Mesenchymal stem cell (in vitro differentiated cells and primary cell): ENCODE measurements at regions not wholly inside any gene's neighbourhood (a gene's known extent, or its start where the extent isn't known, plus 50 kb on each side); places are given as distances from the start of the nearest gene placed in this dataset.

Experiments
- DNase-seq: peaks from one replicate; pipeline ENCODE4 v3.0.0-alpha.2; 2013
- H2AFZ ChIP-seq: one replicate; pipeline ENCODE4 v1.6.1; 2013; ENCODE audit warnings: low read depth, mild to moderate bottlenecking, control low read depth, inconsistent platforms, low read length, moderate library complexity
- H2AK5ac ChIP-seq: 2 replicates; pipeline ENCODE4 v1.6.1; 2013; ENCODE audit warnings: low read length, moderate library complexity, mild to moderate bottlenecking, inconsistent platforms; ENCODE audit not compliant: severe bottlenecking
- H2BK120ac ChIP-seq: one replicate; pipeline ENCODE4 v1.6.1; 2013; ENCODE audit warnings: low read depth, mild to moderate bottlenecking, inconsistent platforms, low read length, moderate library complexity
- H2BK12ac ChIP-seq, 2 experiments: one replicate each; pipeline ENCODE4 v1.6.1; 2013; ENCODE audit warnings: inconsistent platforms in 2 of 2, low read length in 2 of 2, mild to moderate bottlenecking in 2 of 2, moderate library complexity in 2 of 2, control low read depth in 1 of 2
- H2BK15ac ChIP-seq: one replicate; pipeline ENCODE4 v1.6.1; 2013; ENCODE audit warnings: mild to moderate bottlenecking, low read depth, inconsistent platforms; ENCODE audit not compliant: poor library complexity, severe bottlenecking
- H2BK5ac ChIP-seq: 2 replicates; pipeline ENCODE4 v1.6.1; 2013; ENCODE audit warnings: low read depth, mild to moderate bottlenecking, low read length, control low read depth, inconsistent platforms; ENCODE audit not compliant: poor library complexity, severe bottlenecking
- H3K14ac ChIP-seq, 2 experiments: one replicate each; pipeline ENCODE4 v1.6.1; 2013; ENCODE audit warnings: inconsistent platforms in 2 of 2, low read length in 2 of 2, control low read depth in 1 of 2, mild to moderate bottlenecking in 1 of 2, moderate library complexity in 1 of 2
- H3K18ac ChIP-seq, 2 experiments: one replicate each; pipeline ENCODE4 v1.6.1; 2013; ENCODE audit warnings: inconsistent platforms in 2 of 2, low read length in 2 of 2, control low read depth in 1 of 2, low read depth in 1 of 2, mild to moderate bottlenecking in 1 of 2
- H3K23ac ChIP-seq, 2 experiments: one replicate each; pipeline ENCODE4 v1.6.1; 2013; ENCODE audit warnings: inconsistent platforms in 2 of 2, low read length in 2 of 2, mild to moderate bottlenecking in 2 of 2, moderate library complexity in 2 of 2, control low read depth in 1 of 2
- H3K27ac ChIP-seq: 2 replicates; pipeline ENCODE4 v1.5.1; 2013; ENCODE audit warnings: mild to moderate bottlenecking, moderate library complexity, low read length, control low read depth, inconsistent platforms; ENCODE audit not compliant: poor library complexity, severe bottlenecking
- H3K27me3 ChIP-seq, 2 experiments: 2 replicates each; pipeline versions ENCODE4 v1.6.1 to v1.7.0; 2013; ENCODE audit warnings: low read length in 2 of 2, mild to moderate bottlenecking in 2 of 2, moderate library complexity in 2 of 2, control low read depth in 1 of 2, inconsistent platforms in 1 of 2; ENCODE audit not compliant: control insufficient read depth in 1 of 2, insufficient read depth in 1 of 2
- H3K36me3 ChIP-seq, 2 experiments: 2 replicates each; pipeline versions ENCODE4 v1.6.1 to v1.7.0; 2013; ENCODE audit warnings: low read length in 2 of 2, control low read depth in 1 of 2, inconsistent platforms in 1 of 2, low read depth in 1 of 2, mild to moderate bottlenecking in 1 of 2; ENCODE audit not compliant: insufficient read depth in 2 of 2, control insufficient read depth in 1 of 2
- H3K4ac ChIP-seq, 2 experiments: one replicate each; pipeline ENCODE4 v1.6.1; 2013; ENCODE audit warnings: inconsistent platforms in 2 of 2, low read length in 2 of 2, mild to moderate bottlenecking in 2 of 2, moderate library complexity in 2 of 2, control low read depth in 1 of 2, low read depth in 1 of 2
- H3K4me1 ChIP-seq: 2 replicates; pipeline ENCODE4 v1.6.1; 2013; ENCODE audit warnings: low read depth, low read length, control low read depth; ENCODE audit not compliant: control insufficient read depth, insufficient read depth
- H3K4me2 ChIP-seq: 2 replicates; pipeline ENCODE4 v1.6.1; 2013; ENCODE audit warnings: low read length, mild to moderate bottlenecking, inconsistent platforms; ENCODE audit not compliant: poor library complexity, severe bottlenecking
- H3K4me3 ChIP-seq, 2 experiments: 2 replicates each; pipeline versions ENCODE4 v1.5.1 to v1.7.0; 2013; ENCODE audit warnings: low read length in 2 of 2, mild to moderate bottlenecking in 2 of 2, control low read depth in 1 of 2, low read depth in 1 of 2; ENCODE audit not compliant: insufficient read depth in 1 of 2
- H3K79me1 ChIP-seq: replicated peaks from 2 replicates; pipeline ENCODE4 v1.6.1; 2013; ENCODE audit warnings: mild to moderate bottlenecking, control low read depth, low read length, inconsistent platforms; ENCODE audit not compliant: poor library complexity, severe bottlenecking
- H3K9ac ChIP-seq: 2 replicates; pipeline ENCODE4 v1.7.0; 2013; ENCODE audit warnings: mild to moderate bottlenecking, low read length, moderate library complexity
- H3K9me3 ChIP-seq: 2 replicates; pipeline ENCODE4 v1.7.0; 2013; ENCODE audit warnings: mild to moderate bottlenecking, low read length; ENCODE audit not compliant: control insufficient read depth
- H4K8ac ChIP-seq: one replicate; pipeline ENCODE4 v1.6.1; 2013; ENCODE audit warnings: inconsistent platforms, mild to moderate bottlenecking, low read length, moderate library complexity
- H4K91ac ChIP-seq: one replicate; pipeline ENCODE4 v1.6.1; 2013; ENCODE audit warnings: mild to moderate bottlenecking, low read length, inconsistent platforms
- WGBS: methylation state at CpG from one replicate; pipeline ENCODE4 v1.1.7; 2013; ENCODE audit warnings: mixed read lengths; 5-methylcytosine and 5-hydroxymethylcytosine counted together

DNA sequence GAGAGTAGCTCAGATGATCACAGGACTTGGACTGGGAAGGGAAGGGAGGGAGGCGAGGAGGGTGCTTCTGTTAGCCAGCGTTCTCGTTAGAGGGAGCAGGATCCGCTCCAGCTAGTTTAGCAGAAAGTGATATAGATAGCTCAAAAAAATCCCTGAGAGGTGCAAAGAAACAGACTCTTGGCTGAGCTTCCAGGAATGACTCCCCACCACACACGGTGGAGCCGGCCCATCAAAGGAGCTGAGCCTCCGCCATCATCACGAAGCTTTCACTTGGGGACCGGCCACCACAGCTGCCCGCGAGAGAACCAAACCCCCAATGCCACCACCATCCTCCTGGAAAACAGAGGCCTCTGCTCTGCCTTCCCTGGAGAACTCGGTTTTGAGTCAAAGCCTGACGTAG, 124.6 kb upstream of the BCL2L14 start:
- H3K23ac ChIP-seq, result no peak overlapping the region
- H3K4me3 ChIP-seq, result no peak overlapping the region
- no peak overlapping the region for H2BK12ac ChIP-seq
- H3K36me3 ChIP-seq, result no peaks in the 10 kb centered on the region
- H2BK120ac ChIP-seq, result no peak overlapping the region
- H2BK5ac ChIP-seq, result no peak overlapping the region
- no peak overlapping the region for H2AFZ ChIP-seq
- no peak overlapping the region for H3K4ac ChIP-seq
- no peaks in the 10 kb centered on the region for H3K79me1 ChIP-seq
- H3K18ac ChIP-seq, result no peak overlapping the region
- H2BK15ac ChIP-seq, result no peak overlapping the region
- H3K14ac ChIP-seq, result peak overlapping the region in 1 of 2 experiments; percentile 13
- peaks cover 0 to 31% of the 10 kb centered on the region in 2 experiments for H3K27me3 ChIP-seq
- no peak for DNase-seq
- H3K9ac ChIP-seq, result no peak overlapping the region
- H4K91ac ChIP-seq, result no peak overlapping the region
- H3K27ac ChIP-seq, result no peak overlapping the region
- no peak overlapping the region for H4K8ac ChIP-seq
- no peaks in the 10 kb centered on the region for H3K9me3 ChIP-seq
- H3K4me1 ChIP-seq, result no peaks in the 10 kb centered on the region
- WGBS, result 95% methylated on average over 13 of the region's 13 CpGs
- H3K4me2 ChIP-seq, result no peak overlapping the region
- no peak overlapping the region for H2AK5ac ChIP-seq

DNA sequence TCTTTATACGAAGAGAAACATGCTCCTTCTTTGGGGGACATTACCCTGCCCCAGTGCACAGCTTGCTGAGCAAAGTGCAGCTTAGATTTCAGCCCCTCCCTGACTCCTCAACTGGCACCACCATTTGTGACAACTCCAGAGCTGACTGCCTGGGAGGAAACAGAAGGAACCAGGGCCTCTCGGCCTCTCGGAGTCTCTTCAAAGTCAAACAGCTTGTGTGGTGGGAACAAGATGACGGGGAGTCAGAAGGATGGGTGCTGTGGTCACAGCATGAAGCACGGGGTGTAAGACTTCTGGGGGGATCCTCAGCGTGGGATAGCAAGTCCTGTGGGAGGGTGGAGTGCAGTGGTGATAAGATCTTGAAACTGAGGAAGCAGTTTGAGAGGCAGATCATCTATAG, 123.5 kb upstream of the BCL2L14 start:
- Histone ChIP-seq H3K9me3 (no peaks in the 10 kb centered on the region), H2AFZ (no peak overlapping the region), H2BK5ac (no peak overlapping the region), H3K79me1 (no peaks in the 10 kb centered on the region), H3K4me2 (no peak overlapping the region), H3K14ac (no peak overlapping the region), H3K4ac (no peak overlapping the region), H3K27me3 (peaks cover 0 to 31% of the 10 kb centered on the region in 2 experiments), H3K18ac (no peak overlapping the region), H3K23ac (no peak overlapping the region), H3K9ac (no peak overlapping the region), H4K8ac (no peak overlapping the region), H3K27ac (no peak overlapping the region), H2BK120ac (no peak overlapping the region), H3K4me1 (no peaks in the 10 kb centered on the region), H3K4me3 (no peak overlapping the region), H2BK15ac (no peak overlapping the region), H2BK12ac (no peak overlapping the region), H3K36me3 (no peaks in the 10 kb centered on the region), H4K91ac (no peak overlapping the region), H2AK5ac (no peak overlapping the region)
- no peak for DNase-seq
- 86% methylated on average over 6 of the region's 6 CpGs for WGBS

DNA sequence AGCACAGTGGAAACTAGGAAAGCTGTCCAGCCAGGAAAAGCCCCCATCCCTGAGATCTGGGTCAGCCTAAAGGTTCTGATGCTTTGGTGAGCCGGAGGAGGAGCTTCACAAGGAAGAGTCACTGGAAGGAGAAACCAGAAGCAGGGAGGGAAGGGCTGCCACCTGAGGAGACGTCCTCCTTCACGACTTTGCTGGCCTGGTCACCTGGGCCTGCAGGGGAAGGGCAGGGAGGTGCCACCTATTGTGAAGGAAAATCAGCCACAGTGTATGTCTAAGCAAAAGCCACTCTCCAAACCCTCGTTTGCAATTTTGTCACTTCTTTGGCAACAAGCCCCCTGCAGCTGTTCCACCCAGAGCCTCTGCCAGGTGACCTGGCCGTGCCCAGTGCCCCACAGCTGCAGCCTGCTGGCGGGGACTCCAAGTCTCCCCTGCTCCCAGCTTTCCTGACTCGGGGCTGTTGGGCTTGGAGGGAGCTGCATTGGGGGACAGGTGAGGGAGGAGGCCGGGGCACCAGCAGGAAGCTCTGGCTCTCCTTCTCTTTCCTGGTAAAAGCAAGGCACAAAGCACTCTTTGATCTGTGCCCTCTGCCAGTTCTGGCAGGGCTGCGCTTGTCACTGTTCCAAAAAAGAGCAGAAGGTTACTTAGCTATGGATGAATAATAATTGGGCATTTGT, 120.9 kb upstream of the BCL2L14 start:
- H3K9ac ChIP-seq, result no peak overlapping the region
- WGBS, result 71% methylated on average over 8 of the region's 9 CpGs

DNA sequence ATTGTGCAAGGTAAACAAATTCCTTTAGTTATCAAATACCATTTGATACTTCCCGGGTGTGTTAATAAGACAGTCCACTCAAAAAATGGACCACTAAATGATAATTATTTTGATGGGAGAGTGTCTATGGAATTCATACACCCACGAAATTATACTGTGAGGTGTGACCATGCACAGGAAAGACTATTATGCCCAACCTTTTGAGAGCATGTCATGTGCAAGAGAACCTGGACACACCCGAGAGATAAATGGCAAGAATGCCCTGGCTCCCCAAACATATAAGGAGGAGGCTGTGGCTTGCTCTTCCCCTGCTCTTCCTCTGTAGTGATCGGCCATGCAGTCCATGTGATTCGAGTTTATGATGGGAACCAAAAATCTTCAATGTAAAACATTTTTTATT, 119.5 kb upstream of the BCL2L14 start:
- Histone ChIP-seq H3K4me1 (no peaks in the 10 kb centered on the region), H3K4me2 (no peak overlapping the region), H3K4ac (no peak overlapping the region), H3K4me3 (no peak overlapping the region), H2BK15ac (no peak overlapping the region), H3K27me3 (peaks cover 0 to 25% of the 10 kb centered on the region in 2 experiments), H2BK120ac (no peak overlapping the region), H2AK5ac (no peak overlapping the region), H2BK12ac (no peak overlapping the region), H4K91ac (no peak overlapping the region), H2AFZ (no peak overlapping the region), H3K27ac (no peak overlapping the region), H3K9ac (no peak overlapping the region), H3K18ac (no peak overlapping the region), H2BK5ac (no peak overlapping the region), H3K79me1 (no peaks in the 10 kb centered on the region), H3K36me3 (no peaks in the 10 kb centered on the region), H3K14ac (no peak overlapping the region), H3K23ac (no peak overlapping the region), H3K9me3 (no peaks in the 10 kb centered on the region), H4K8ac (no peak overlapping the region)
- WGBS, result 77% methylated on average over 5 of the region's 5 CpGs
- no peak for DNase-seq

More for the DNA sequence above, 120.9 kb upstream of the BCL2L14 start:
- no peak overlapping the region for H3K27ac ChIP-seq
- H2BK5ac ChIP-seq, result no peak overlapping the region
- no peak overlapping the region for H3K4me3 ChIP-seq
- no peak overlapping the region for H2AFZ ChIP-seq
- H3K9me3 ChIP-seq, result no peaks in the 10 kb centered on the region
- H2BK12ac ChIP-seq, result no peak overlapping the region
- no peak overlapping the region for H3K18ac ChIP-seq
- no peak overlapping the region for H3K23ac ChIP-seq
- no peak overlapping the region for H3K14ac ChIP-seq
- H4K8ac ChIP-seq, result no peak overlapping the region
- no peak overlapping the region for H3K4me2 ChIP-seq
- H3K4me1 ChIP-seq, result no peaks in the 10 kb centered on the region
- DNase-seq, result no peak
- H3K4ac ChIP-seq, result no peak overlapping the region
- no peak overlapping the region for H2AK5ac ChIP-seq
- H2BK120ac ChIP-seq, result no peak overlapping the region
- H3K27me3 ChIP-seq, result peaks cover 0 to 31% of the 10 kb centered on the region in 2 experiments
- no peak overlapping the region for H4K91ac ChIP-seq
- no peaks in the 10 kb centered on the region for H3K36me3 ChIP-seq
- no peak overlapping the region for H2BK15ac ChIP-seq
- no peaks in the 10 kb centered on the region for H3K79me1 ChIP-seq
